Putamen (tissue), 1 donor: ENCODE measurements at regions not wholly inside any gene's neighbourhood (a gene's known extent, or its start where the extent isn't known, plus 50 kb on each side); places are given as distances from the start of the nearest gene placed in this dataset.

Source experiments
- DNase-seq: peaks from one replicate; pipeline ENCODE4 v3.0.0-alpha.2; 2016; ENCODE audit warnings: low spot score

DNA sequence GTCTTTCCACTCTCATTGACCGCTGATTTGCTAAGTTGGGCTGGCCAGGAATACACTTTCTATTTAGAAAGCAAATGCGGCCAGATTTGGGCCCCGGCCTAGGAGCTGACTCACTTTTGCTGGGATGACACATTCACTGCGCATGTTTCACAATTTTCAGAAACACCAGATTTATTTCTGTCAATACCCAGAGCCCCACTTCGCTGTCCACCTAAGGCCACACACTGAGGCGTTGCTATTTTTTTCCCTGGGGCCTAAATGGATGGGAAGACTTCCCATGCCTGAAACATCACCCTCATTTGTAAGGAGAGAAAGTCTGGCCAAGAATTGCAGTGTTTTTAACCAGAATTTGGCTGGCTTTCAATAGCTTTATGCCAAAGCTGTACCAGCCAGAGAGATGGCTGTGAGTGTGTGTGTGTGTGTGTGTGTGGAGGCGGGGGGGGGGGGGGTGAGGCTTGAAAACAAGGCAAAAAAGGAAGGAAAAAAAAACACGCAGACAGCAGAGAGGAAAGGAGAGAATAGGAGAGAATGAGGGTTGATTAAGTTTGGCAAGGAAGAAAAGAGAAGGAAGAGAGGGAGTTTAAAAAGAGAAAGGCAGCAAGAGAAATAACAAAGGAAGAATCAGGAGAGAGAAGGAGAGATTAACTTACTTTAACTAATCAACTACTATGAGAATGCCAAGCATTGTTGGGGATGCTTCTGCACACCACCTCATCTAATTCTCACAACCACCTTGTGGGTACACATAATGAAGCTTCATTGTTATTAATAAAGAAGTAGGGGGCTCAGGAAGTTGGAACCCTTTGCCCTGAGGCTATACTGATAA lies 261.4 kb upstream of the KLF4 start:
- peak; percentile 83 for DNase-seq

DNA sequence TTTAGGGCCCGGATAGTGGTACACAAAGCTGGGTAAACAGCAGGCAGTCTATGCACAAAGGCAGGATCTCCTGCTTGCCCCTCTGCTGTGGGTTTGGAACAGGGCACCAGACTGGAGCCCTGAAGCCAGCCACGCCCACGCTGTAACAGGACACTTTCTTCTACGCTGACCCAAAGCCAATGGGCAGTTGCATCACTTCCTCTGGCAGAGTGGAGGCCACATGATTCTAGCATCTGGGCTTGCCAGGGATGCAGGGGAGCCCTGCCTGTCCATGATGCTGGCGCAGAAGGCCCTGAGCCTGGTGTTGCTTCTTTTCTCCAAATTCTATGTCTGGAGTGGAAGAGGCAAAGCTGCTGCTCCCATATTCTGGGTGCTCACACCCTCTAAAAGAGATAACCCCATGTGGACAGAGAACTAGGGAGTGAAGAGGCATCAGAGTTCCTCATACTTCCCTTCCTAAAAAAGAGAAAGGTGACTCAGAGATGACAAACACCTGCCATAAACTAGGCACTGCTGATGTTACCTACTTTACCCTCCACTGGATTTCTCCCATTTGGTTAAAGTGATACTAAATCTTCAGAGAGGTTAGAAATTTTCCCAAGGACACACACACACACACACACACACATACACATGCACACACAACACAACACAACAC lies 260.3 kb upstream of the KLF4 start:
- DNase-seq = peak; percentile 88

DNA sequence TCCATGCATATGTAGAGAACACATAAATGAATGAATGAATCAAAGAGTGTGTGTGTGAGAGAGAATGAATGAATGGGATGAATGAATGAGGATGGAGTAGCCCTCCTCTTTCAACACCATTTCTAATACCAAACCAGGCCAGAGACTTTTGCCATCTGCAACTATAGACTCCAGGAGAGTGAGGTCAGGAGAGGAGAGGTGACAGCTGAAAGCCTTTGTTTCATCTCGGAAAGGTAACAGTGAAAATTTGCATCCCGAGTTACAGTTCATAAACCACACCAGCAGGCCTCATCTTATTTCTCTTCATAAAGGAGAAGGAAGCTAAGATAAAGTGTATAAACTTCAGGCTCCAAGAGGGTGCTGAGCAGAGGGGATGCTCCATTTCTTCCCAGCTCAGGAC lies 255.3 kb upstream of the KLF4 start:
- no peak for DNase-seq

- DNase-seq = no peak
Observed at GRCh38 chr9:107742531-107743309, 253.2 kb upstream of the KLF4 start.

GRCh38 chr9:107740088-107740980 lies 250.8 kb upstream of the KLF4 start:
- DNase-seq = no peak

- DNase-seq = peak; percentile 25
Observed at GRCh38 chr9:107739601-107740082, 250.1 kb upstream of the KLF4 start.

DNA sequence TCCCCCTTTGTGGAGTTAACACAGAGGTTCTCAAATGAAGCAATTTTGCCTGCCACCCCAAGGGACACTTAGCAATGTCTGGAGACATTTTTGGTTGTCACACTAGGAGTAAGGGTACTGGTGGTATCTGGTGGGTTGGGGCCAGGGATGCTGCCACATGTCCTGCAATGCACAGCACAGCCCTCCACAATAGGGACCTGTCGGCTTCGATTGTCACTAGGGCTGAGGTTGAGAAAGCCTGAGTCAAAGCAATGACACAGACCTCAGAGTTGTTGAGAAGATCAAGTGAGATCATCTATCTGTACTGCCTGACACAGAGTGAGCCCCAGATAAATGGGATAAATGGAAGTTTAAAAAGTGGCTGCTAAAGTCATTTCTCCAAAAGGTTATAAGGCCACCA lies 249.2 kb upstream of the KLF4 start:
- DNase-seq = no peak

- DNase-seq = no peak
Observed at GRCh38 chr9:107737987-107738743, 248.6 kb upstream of the KLF4 start.

- DNase-seq = no peak
Observed at GRCh38 chr9:107737610-107737986, 248.0 kb upstream of the KLF4 start.

- no peak for DNase-seq
Observed at GRCh38 chr9:107735821-107736220, 246.3 kb upstream of the KLF4 start.

DNA sequence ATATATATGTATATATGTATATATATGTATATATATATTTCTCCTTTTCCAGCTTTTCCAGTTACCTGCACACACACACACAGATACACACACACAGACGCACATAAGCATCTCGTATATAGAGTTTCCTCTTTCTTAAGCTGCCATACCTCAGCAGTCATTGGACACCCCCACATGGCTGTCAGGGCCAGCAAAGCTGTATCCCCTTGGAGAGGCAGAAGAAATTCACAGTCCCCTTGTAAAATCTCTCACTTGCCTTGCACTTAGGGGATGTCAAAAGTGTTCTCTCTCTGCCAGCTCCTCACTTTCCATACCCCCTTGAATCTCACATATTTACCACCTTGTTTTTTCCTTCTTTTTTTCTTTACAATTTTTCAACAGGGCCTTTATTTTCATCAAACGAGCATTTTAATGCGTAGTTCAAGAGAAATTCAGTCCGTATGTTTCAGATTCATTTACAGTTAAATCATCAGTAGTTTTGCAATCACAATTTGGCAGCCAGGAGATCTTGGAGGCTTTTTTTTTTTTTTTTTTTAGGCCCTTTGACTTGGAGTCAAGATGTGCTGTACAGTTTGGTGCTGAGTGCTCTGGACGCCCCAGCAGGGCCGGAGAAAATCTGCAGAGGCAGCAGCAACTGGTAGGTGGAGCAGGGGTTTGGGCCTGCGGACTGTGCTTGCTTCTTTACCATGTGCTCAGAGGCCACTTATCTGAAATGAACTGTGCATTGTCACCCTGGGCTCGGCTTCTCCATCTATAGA lies 244.9 kb upstream of the KLF4 start:
- no peak for DNase-seq

DNA sequence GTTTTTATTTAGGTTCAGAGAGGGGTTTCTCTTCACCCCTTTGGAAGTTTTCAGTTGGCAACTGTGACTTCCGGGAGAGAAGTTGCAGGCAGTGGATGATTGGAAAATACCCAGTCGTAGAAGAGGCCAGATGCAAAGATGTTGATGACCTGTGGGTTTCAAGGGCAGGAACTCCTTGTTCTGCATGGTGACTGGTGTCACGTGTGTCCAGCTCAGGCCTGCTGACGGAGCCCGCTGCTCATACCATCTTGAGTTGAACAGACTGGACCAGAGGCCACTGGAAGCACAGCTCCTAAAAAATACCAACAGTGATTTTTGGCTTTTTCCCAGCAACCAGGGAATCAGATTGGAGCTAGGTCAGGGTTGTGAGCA lies 243.9 kb upstream of the KLF4 start:
- no peak for DNase-seq

GRCh38 chr9:107732781-107733522 lies 243.4 kb upstream of the KLF4 start:
- peak; percentile 49 for DNase-seq

- DNase-seq = no peak
Observed at GRCh38 chr9:107731115-107731762, 241.7 kb upstream of the KLF4 start.

GRCh38 chr9:107730666-107731065 lies 241.1 kb upstream of the KLF4 start:
- no peak for DNase-seq

- DNase-seq = no peak
Observed at GRCh38 chr9:107727086-107727780, 237.7 kb upstream of the KLF4 start.

DNA sequence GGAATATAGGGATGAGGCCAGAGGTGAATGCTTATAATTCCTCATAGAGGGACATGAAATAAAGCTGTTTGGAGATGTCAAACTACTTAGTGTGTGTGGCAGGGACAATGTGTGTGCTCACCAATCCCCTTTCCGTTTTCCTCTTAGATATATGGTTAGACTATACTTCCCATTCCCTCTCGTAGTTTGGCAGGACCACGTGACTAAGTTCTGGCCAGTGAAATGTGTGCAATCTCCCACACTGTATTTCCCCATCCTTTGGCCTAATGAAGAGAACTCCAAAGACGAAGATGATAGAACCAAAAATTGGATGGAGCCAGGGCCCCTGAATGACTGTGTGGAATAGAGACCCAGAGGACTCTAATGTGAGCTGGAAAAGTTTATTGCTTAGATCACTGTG lies 233.4 kb upstream of the KLF4 start:
- no peak for DNase-seq

DNA sequence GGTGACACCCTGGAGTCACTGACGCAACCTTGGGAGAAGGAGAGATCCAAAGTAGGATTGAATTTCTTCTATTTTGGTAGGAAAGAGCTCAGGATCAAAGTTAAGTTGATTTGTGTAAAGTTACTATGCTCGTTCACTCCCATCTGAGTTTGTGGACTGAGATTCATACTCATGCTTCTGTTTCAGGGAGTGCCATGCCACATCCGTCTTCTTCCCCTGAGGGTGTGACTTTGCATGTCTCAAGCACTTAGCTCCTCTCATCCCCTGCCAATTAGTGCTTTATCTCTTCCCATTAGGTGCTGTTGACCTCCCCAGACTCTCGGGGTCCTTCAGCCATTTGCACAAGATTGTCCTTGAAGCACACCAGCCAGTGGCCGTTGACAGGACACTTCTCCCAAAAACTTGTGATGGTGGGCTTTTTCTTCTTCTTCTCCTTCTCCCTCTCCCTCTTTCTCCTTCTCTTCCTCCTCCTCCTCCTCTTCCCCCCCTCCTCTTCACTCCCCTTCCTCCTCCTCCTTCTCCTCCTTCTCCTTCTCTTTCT lies 232.2 kb upstream of the KLF4 start:
- no peak for DNase-seq
